ENCODE measurements at regions not wholly inside any gene's neighbourhood (a gene's known extent, or its start where the extent isn't known, plus 50 kb on each side); places are given as distances from the start of the nearest gene placed in this dataset.

- no peak overlapping the region for H3K4me3 Mint-ChIP-seq
- H3K36me3 ChIP-seq (ENCODE audit: control insufficient read depth in 2 of 3, insufficient read depth in 3 of 3, low read length in 3 of 3): no peaks in the 10 kb centered on the region
Measured at GRCh38 chr14:100416081-100416680, 93.0 kb downstream of the SLC25A47 start.

DNA sequence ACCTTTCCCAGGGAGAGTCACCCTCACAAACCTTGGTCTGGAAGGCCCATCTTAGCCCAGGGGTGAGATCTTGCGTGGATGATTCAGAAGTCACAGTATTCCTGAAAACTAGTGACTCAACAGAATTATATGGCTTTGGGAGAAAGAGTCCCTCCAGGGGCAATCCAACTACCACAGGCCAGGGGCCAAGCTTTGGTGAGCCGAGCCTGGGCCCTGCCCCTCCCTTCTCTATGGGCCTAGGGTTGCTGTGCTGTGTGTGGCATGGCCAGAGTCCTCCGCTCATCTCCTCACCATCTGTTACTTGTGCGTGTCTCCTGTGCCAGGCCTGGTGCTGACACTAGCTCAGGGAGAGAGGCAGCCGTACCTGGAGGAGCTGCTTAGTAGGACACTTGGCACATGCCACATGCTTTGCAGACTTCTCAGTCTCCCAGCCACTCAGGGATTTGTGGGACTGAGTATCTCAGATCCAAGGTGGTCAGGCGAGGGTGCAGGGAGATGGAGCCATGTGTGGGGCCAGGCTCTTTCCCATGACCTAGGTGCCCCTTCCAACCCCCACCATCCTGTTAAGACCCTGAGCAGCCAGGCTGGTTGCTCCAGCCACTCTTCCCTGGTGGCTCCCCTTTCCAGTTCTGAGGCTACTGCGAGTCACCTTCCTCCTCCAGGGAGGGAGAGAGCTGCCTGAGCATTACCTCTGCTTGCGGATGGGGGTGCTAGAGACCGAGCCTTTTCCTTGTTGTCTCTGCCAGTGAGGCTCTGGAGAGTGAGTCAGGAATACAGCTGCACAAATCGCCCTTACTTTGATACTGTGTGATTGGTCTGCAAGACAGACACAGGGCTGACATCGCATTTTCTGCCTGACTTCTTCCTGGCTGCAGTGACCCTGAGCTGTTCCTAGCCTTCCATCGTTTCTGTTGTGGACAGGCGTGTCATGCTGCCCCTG, 94.1 kb downstream of the SLC25A47 start:
- peak overlapping the region in 1 of 9 donors; percentile 36 for H3K27ac Mint-ChIP-seq
- ATAC-seq: no peak

More at GRCh38 chr14:100416081-100416680, 93.0 kb downstream of the SLC25A47 start:
- DNase-seq: no peak
- no peaks in the 10 kb centered on the region for H3K9me3 ChIP-seq (ENCODE audit: control insufficient read depth in 2 of 3, low read length in 3 of 3)
- no peak overlapping the region for H3K27ac ChIP-seq (ENCODE audit: low read depth, low read length)
- Mint-ChIP-seq H3K36me3 (peaks cover 0 to 8% (median 3%) of the 10 kb centered on the region in 5 donors), H3K27me3 (no peaks in the 10 kb centered on the region), H3K27ac (no peak overlapping the region), H3K4me1 (peaks cover 0 to 20% (median 11%) of the 10 kb centered on the region in 7 donors), H3K9me3 (peaks cover 0 to 4% (median 0%) of the 10 kb centered on the region in 11 donors)
- H3K27me3 ChIP-seq (ENCODE audit: control insufficient read depth in 2 of 2, insufficient read depth in 2 of 2, low read length in 2 of 2): no peaks in the 10 kb centered on the region
- POLR2A ChIA-PET: no interaction called here
- H3K4me3 ChIP-seq (ENCODE audit: low read length): no peak overlapping the region
- H3K4me1 ChIP-seq (ENCODE audit: control insufficient read depth in 2 of 2, insufficient read depth in 2 of 2, low read length in 2 of 2): no peaks in the 10 kb centered on the region
- intact Hi-C loops (cut with micrococcal nuclease): no loop called here
- CTCF ChIA-PET: interaction anchor here (0.6 kb wide), 1 partner anchor 9 kb away, joined by 3 read pairs; no protein-coding TSS in a partner anchor
- ATAC-seq: no peak

GRCh38 chr14:100419856-100420255, 96.7 kb downstream of the SLC25A47 start:
- H3K27me3 Mint-ChIP-seq: no peaks in the 10 kb centered on the region
- ChIA-PET CTCF (no interaction called here), POLR2A (interaction anchor here (0.8 kb wide), 1 partner anchor 220 kb away, joined by 3 read pairs; no protein-coding TSS in a partner anchor)
- H3K36me3 Mint-ChIP-seq: peaks cover 0 to 6% (median 3%) of the 10 kb centered on the region in 5 donors
- no peaks in the 10 kb centered on the region for H3K27me3 ChIP-seq (ENCODE audit: control insufficient read depth in 2 of 2, insufficient read depth in 2 of 2, low read length in 2 of 2)
- no peak overlapping the region for H3K4me3 Mint-ChIP-seq
- no peak overlapping the region for H3K27ac ChIP-seq (ENCODE audit: low read depth, low read length)
- H3K4me1 Mint-ChIP-seq: peaks cover 4 to 29% (median 14%) of the 10 kb centered on the region in 7 donors
- peaks cover 0 to 4% (median 0%) of the 10 kb centered on the region in 11 donors for H3K9me3 Mint-ChIP-seq
- ATAC-seq: no peak
- intact Hi-C loops (cut with micrococcal nuclease): no loop called here
- H3K9me3 ChIP-seq (ENCODE audit: control insufficient read depth in 2 of 3, low read length in 3 of 3): no peaks in the 10 kb centered on the region
- peak overlapping the region in 1 of 9 donors; percentile 20 for H3K27ac Mint-ChIP-seq
- no peak overlapping the region for H3K4me3 ChIP-seq (ENCODE audit: low read length)
- H3K4me1 ChIP-seq (ENCODE audit: control insufficient read depth in 2 of 2, insufficient read depth in 2 of 2, low read length in 2 of 2): no peaks in the 10 kb centered on the region
- no peaks in the 10 kb centered on the region for H3K36me3 ChIP-seq (ENCODE audit: control insufficient read depth in 2 of 3, insufficient read depth in 3 of 3, low read length in 3 of 3)
- no peak for DNase-seq

More for the DNA sequence above, 94.1 kb downstream of the SLC25A47 start:
- Histone ChIP-seq H3K4me1 (ENCODE audit: control insufficient read depth in 2 of 2, insufficient read depth in 2 of 2, low read length in 2 of 2) (no peaks in the 10 kb centered on the region), H3K27ac (ENCODE audit: low read depth, low read length) (no peak overlapping the region), H3K9me3 (ENCODE audit: control insufficient read depth in 2 of 3, low read length in 3 of 3) (no peaks in the 10 kb centered on the region), H3K4me3 (ENCODE audit: low read length) (no peak overlapping the region), H3K27me3 (ENCODE audit: control insufficient read depth in 2 of 2, insufficient read depth in 2 of 2, low read length in 2 of 2) (no peaks in the 10 kb centered on the region), H3K36me3 (ENCODE audit: control insufficient read depth in 2 of 3, insufficient read depth in 3 of 3, low read length in 3 of 3) (no peaks in the 10 kb centered on the region)
- POLR2A ChIA-PET: no interaction called here
- H3K27me3 Mint-ChIP-seq: no peaks in the 10 kb centered on the region
- peaks cover 0 to 4% (median 0%) of the 10 kb centered on the region in 11 donors for H3K9me3 Mint-ChIP-seq
- H3K4me3 Mint-ChIP-seq: no peak overlapping the region
- H3K36me3 Mint-ChIP-seq: peaks cover 0 to 8% (median 3%) of the 10 kb centered on the region in 5 donors
- peaks cover 0 to 20% (median 11%) of the 10 kb centered on the region in 7 donors for H3K4me1 Mint-ChIP-seq
- no peak for DNase-seq
- CTCF ChIA-PET: interaction anchor here (0.6 kb wide), 1 partner anchor 8 kb away, joined by 3 read pairs; no protein-coding TSS in a partner anchor
- intact Hi-C loops (cut with micrococcal nuclease): no loop called here

DNA sequence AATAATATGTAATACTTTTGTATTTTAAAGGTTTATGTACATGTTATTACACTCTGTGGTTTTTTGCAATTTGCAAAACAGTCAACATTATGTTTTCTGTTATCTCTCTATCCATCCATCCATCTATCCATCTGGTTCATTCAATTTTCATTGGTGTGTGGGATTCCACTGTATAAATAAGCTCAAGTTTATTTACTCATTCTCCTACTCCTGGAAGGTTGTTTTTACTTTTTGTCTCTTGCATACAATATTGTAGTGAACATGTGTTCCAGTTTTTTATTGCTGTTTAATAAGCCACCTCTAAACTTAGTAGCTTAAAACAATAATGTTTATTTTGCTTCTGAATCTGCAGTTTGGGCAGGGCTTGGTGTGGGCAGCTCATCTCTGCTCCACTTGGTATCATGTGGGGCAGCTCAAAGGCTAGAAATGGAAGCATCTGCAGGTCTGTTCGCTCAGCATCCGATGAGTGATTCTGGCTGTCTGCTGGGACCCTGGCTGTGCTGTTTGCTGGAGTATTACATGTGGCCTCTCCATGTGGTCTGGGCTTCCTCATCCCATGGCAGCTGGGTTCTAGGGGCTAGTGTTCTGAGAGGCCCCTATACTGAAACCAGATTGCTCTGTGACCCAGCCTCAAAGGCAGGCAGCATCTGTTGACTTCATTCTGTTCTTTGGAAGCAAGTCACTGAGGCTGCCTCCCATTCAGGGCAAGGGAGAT, 98.8 kb downstream of the SLC25A47 start:
- no peaks in the 10 kb centered on the region for H3K9me3 ChIP-seq (ENCODE audit: control insufficient read depth in 2 of 3, low read length in 3 of 3)
- no peak overlapping the region for H3K27ac Mint-ChIP-seq
- no peak overlapping the region for H3K4me3 ChIP-seq (ENCODE audit: low read length)
- H3K36me3 Mint-ChIP-seq: peaks cover 0 to 4% (median 3%) of the 10 kb centered on the region in 5 donors
- H3K27me3 ChIP-seq (ENCODE audit: control insufficient read depth in 2 of 2, insufficient read depth in 2 of 2, low read length in 2 of 2): no peaks in the 10 kb centered on the region
- no peak overlapping the region for H3K27ac ChIP-seq (ENCODE audit: low read depth, low read length)
- H3K9me3 Mint-ChIP-seq: peaks cover 0 to 4% (median 0%) of the 10 kb centered on the region in 11 donors
- no peaks in the 10 kb centered on the region for H3K27me3 Mint-ChIP-seq
- DNase-seq (no peak), ATAC-seq (no peak)
- H3K4me3 Mint-ChIP-seq: no peak overlapping the region
- intact Hi-C loops (cut with micrococcal nuclease): no loop called here
- no peaks in the 10 kb centered on the region for H3K4me1 ChIP-seq (ENCODE audit: control insufficient read depth in 2 of 2, insufficient read depth in 2 of 2, low read length in 2 of 2)
- ChIA-PET POLR2A (no interaction called here), CTCF (no interaction called here)
- H3K36me3 ChIP-seq (ENCODE audit: control insufficient read depth in 2 of 3, insufficient read depth in 3 of 3, low read length in 3 of 3): no peaks in the 10 kb centered on the region
- H3K4me1 Mint-ChIP-seq: peaks cover 8 to 33% (median 16%) of the 10 kb centered on the region in 7 donors

DNA sequence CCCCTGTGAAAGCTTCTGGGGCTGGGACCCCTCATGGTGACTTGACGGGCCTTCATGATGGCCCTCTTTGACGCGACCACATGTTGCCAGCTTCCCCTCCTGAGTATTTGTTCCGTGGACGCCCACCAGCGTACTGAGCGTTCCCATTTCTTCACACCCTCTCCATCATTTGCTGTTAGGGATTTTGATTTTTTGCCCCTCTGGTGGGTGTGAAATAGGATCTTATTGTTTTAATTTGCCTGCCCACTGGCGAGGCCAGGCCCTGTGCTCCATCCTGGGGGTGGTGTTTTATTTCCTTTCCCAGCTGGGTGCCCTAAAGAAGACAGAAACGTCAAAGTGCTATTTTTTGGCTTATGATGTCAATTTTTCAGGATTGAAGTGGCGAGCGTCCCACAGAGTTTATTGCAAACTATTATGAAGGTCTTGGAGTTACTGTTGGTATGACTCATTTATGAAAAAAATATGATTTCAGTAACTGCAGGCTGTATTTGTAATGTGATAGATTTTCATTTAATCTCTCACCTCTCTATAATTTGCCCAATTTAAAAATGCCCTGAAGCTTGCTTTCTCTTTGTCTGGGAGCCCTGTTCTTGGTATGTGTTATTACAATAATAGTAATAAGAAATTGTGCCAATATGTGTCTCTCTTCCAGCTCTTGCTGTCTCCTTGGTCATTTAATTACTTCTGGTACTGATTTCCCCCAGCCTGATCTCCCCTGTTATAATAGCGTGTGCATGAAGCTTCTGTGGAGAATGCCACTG, 99.6 kb downstream of the SLC25A47 start:
- no peak overlapping the region for H3K4me3 Mint-ChIP-seq
- CTCF ChIA-PET: no interaction called here
- intact Hi-C loops (cut with micrococcal nuclease): no loop called here

More for the DNA sequence above, 99.6 kb downstream of the SLC25A47 start:
- H3K27ac Mint-ChIP-seq: no peak overlapping the region
- no peak overlapping the region for H3K4me3 ChIP-seq (ENCODE audit: low read length)
- no peak overlapping the region for H3K27ac ChIP-seq (ENCODE audit: low read depth, low read length)
- no peak for DNase-seq
- H3K4me1 ChIP-seq (ENCODE audit: control insufficient read depth in 2 of 2, insufficient read depth in 2 of 2, low read length in 2 of 2): no peaks in the 10 kb centered on the region
- ATAC-seq: no peak
- peaks cover 0 to 4% (median 0%) of the 10 kb centered on the region in 11 donors for H3K9me3 Mint-ChIP-seq
- H3K27me3 Mint-ChIP-seq: no peaks in the 10 kb centered on the region
- POLR2A ChIA-PET: no interaction called here
- no peaks in the 10 kb centered on the region for H3K27me3 ChIP-seq (ENCODE audit: control insufficient read depth in 2 of 2, insufficient read depth in 2 of 2, low read length in 2 of 2)
- H3K36me3 ChIP-seq (ENCODE audit: control insufficient read depth in 2 of 3, insufficient read depth in 3 of 3, low read length in 3 of 3): no peaks in the 10 kb centered on the region
- H3K4me1 Mint-ChIP-seq: peaks cover 6 to 33% (median 19%) of the 10 kb centered on the region in 7 donors
- peaks cover 0 to 4% (median 3%) of the 10 kb centered on the region in 5 donors for H3K36me3 Mint-ChIP-seq
- no peaks in the 10 kb centered on the region for H3K9me3 ChIP-seq (ENCODE audit: control insufficient read depth in 2 of 3, low read length in 3 of 3)

Measured in naive thymus-derived CD4-positive, alpha-beta T cell (primary cell).